HepG2 (cell line): ENCODE measurements at regions not wholly inside any gene's neighbourhood (a gene's known extent, or its start where the extent isn't known, plus 50 kb on each side); places are given as distances from the start of the nearest gene placed in this dataset.

Source experiments
- AGO1 ChIP-seq: fragments of 200-400 bp; formaldehyde crosslinking; IDR thresholded peaks from 2 replicates; pipeline ENCODE4 v1.6.1; 2017; ENCODE audit warnings: mild to moderate bottlenecking, low read depth, low read length, moderate library complexity; ENCODE audit not compliant: poor library complexity, severe bottlenecking
- BCL6 ChIP-seq: IDR thresholded peaks from 2 replicates; pipeline ENCODE4 v1.6.1; 2016; ENCODE audit warnings: missing genetic modification reagents, missing compliant biosample characterization
- CBX5 ChIP-seq: sonication (generic); formaldehyde crosslinking; IDR thresholded peaks from 2 replicates; pipeline ENCODE4 v1.4.0; 2020; ENCODE audit warnings: missing genetic modification reagents, borderline replicate concordance
- EED ChIP-seq: sonication (generic); formaldehyde crosslinking; IDR thresholded peaks from 2 replicates; pipeline ENCODE4 v1.5.0; 2020; ENCODE audit warnings: mild to moderate bottlenecking, missing genetic modification reagents
- FOXK1 ChIP-seq: sonication (generic); formaldehyde crosslinking; IDR thresholded peaks from 2 replicates; pipeline ENCODE4 v1.4.0; 2020; ENCODE audit warnings: low read depth, missing genetic modification reagents, borderline replicate concordance
- FOXO1 ChIP-seq: sonication (generic); formaldehyde crosslinking; IDR thresholded peaks from 2 replicates; pipeline ENCODE4 v1.4.0; 2020; ENCODE audit warnings: missing genetic modification reagents
- FOXP4 ChIP-seq: sonication (generic); formaldehyde crosslinking; IDR thresholded peaks from 2 replicates; pipeline ENCODE4 v1.4.0; 2020; ENCODE audit warnings: missing genetic modification reagents
- HNF4G ChIP-seq, 2 experiments: sonication (generic) in 1 of 2; formaldehyde crosslinking in 1 of 2; IDR thresholded peaks; 2 replicates each; pipeline versions ENCODE4 v1.4.0 to v1.6.1; 2011 to 2020; ENCODE audit warnings: borderline replicate concordance in 2 of 2, low read depth in 2 of 2, mild to moderate bottlenecking in 2 of 2, low read length in 1 of 2, missing genetic modification reagents in 1 of 2, moderate library complexity in 1 of 2
- HOXA3 ChIP-seq: sonication (generic); formaldehyde crosslinking; IDR thresholded peaks from 2 replicates; pipeline ENCODE4 v1.5.0; 2020; ENCODE audit warnings: missing genetic modification reagents
- HOXA7 ChIP-seq: sonication (generic); formaldehyde crosslinking; IDR thresholded peaks from 2 replicates; pipeline ENCODE4 v1.8.1; 2022; ENCODE audit warnings: mild to moderate bottlenecking, missing genetic modification reagents, moderate library complexity
- HOXA9 ChIP-seq: sonication (generic); formaldehyde crosslinking; IDR thresholded peaks from 2 replicates; pipeline ENCODE4 v1.8.1; 2022; ENCODE audit warnings: missing genetic modification reagents, mild to moderate bottlenecking, moderate library complexity, borderline replicate concordance
- KDM6A ChIP-seq: IDR thresholded peaks from 2 replicates; pipeline ENCODE4 v1.6.1; 2016; ENCODE audit warnings: low read depth
- PCBP2 ChIP-seq: fragments of 200-400 bp; formaldehyde crosslinking; optimal IDR thresholded peaks from 2 replicates; pipeline ENCODE3; 2018; ENCODE audit warnings: low read length, low read depth; ENCODE audit not compliant: poor library complexity, severe bottlenecking
- PITX1 ChIP-seq: sonication (generic); formaldehyde crosslinking; IDR thresholded peaks from 2 replicates; pipeline ENCODE4 v1.5.1; 2020; ENCODE audit warnings: mild to moderate bottlenecking, missing genetic modification reagents
- PPARG ChIP-seq: conservative IDR thresholded peaks from 2 replicates; pipeline ENCODE4 v1.6.1; 2016; ENCODE audit warnings: missing biosample characterization, missing genetic modification reagents
- RXRB ChIP-seq: IDR thresholded peaks from 2 replicates; pipeline ENCODE4 v1.6.1; 2016; ENCODE audit warnings: borderline replicate concordance, missing genetic modification reagents, missing compliant biosample characterization
- SALL1 ChIP-seq: sonication (generic); formaldehyde crosslinking; IDR thresholded peaks from 2 replicates; pipeline ENCODE4 v1.8.0; 2022; ENCODE audit warnings: mild to moderate bottlenecking, missing genetic modification reagents
- SKI ChIP-seq: fragments of 450-650 bp; IDR thresholded peaks from one replicate; pipeline ENCODE4 v1.6.1; 2018; ENCODE audit warnings: mild to moderate bottlenecking; ENCODE audit not compliant: partially characterized antibody
- SOX13 ChIP-seq, 3 experiments: fragments of 450-650 bp in 1 of 3; sonication (generic) in 1 of 3; formaldehyde crosslinking in 1 of 3; IDR thresholded peaks in 2 of 3; conservative IDR thresholded peaks in 1 of 3; 2 replicates each; pipeline versions ENCODE4 v1.5.0 to v1.6.1; 2016 to 2020; ENCODE audit warnings: antibody characterized with exemption in 1 of 3, mild to moderate bottlenecking in 1 of 3, missing compliant biosample characterization in 1 of 3, missing genetic modification reagents in 1 of 3, moderate library complexity in 1 of 3
- UBTF ChIP-seq: sonication (generic); formaldehyde crosslinking; IDR thresholded peaks from 2 replicates; pipeline ENCODE4 v1.4.0; 2020; ENCODE audit warnings: mild to moderate bottlenecking, missing genetic modification reagents
- ZNF264 ChIP-seq: sonication (generic); formaldehyde crosslinking; IDR thresholded peaks from 2 replicates; pipeline ENCODE4 v1.4.0; 2020; ENCODE audit warnings: missing genetic modification reagents
- ZNF292 ChIP-seq: sonication (generic); formaldehyde crosslinking; IDR thresholded peaks from 2 replicates; pipeline ENCODE4 v1.8.1; 2022; ENCODE audit warnings: mild to moderate bottlenecking, low read depth, missing genetic modification reagents, borderline replicate concordance
- ZNF619 ChIP-seq: sonication (generic); formaldehyde crosslinking; IDR thresholded peaks from 2 replicates; pipeline ENCODE4 v1.4.0; 2020; ENCODE audit warnings: mild to moderate bottlenecking, missing genetic modification reagents
- ZNF746 ChIP-seq: sonication (generic); formaldehyde crosslinking; IDR thresholded peaks from 2 replicates; pipeline ENCODE4 v1.8.0; 2022; ENCODE audit warnings: mild to moderate bottlenecking, missing genetic modification reagents
- ZNF749 ChIP-seq: sonication (generic); formaldehyde crosslinking; IDR thresholded peaks from 2 replicates; pipeline ENCODE4 v1.8.0; 2022; ENCODE audit warnings: mild to moderate bottlenecking, missing genetic modification reagents, moderate library complexity, borderline replicate concordance

GRCh38 chr15:73806698-73807483 is 53.7 kb upstream of the INSYN1 start (continued):
- peak; percentile 46; the same call in 1 of the 2 replicates for TF ChIP-seq UBTF (CRISPR knock-in tag)
- TF ChIP-seq PCBP2 = no peak
- TF ChIP-seq SALL1 (CRISPR knock-in tag) = peak; percentile 53; the same call in 1 of the 2 replicates
- TF ChIP-seq FOXP4 (CRISPR knock-in tag) = peak; percentile 60
- no peak for TF ChIP-seq ZNF749 (CRISPR knock-in tag)
- TF ChIP-seq HOXA3 (CRISPR knock-in tag) = peak; percentile 43; the same call in 1 of the 2 replicates
- TF ChIP-seq ZNF264 = peak; percentile 61; the same call in 1 of the 2 replicates
- TF ChIP-seq CBX5 (CRISPR knock-in tag) = no peak
- TF ChIP-seq KDM6A (CRISPR knock-in tag) = peak; percentile 63; the same call in 1 of the 2 replicates
- TF ChIP-seq ZNF619 = 0 out of 2 replicates have a peak, but pooled peaks have one; percentile 24
- no peak for TF ChIP-seq AGO1
- TF ChIP-seq SKI = peak; percentile 41
- peak; percentile 50; the same call in 1 of the 2 replicates for TF ChIP-seq ZNF746 (CRISPR knock-in tag)
- peak; percentile 68 for TF ChIP-seq BCL6 (CRISPR knock-in tag)
- TF ChIP-seq ZNF292 (CRISPR knock-in tag) = peak; percentile 72; the same call in 1 of the 2 replicates
- TF ChIP-seq HOXA7 (CRISPR knock-in tag) = no peak
- TF ChIP-seq SOX13 (IDR thresholded peaks at IDR 0.05) = peak; percentile 51; the same call in 1 of the 2 replicates
- TF ChIP-seq SOX13 (CRISPR knock-in tag; conservative IDR thresholded peaks at IDR 0.05 in 1 of 2, IDR thresholded peaks at IDR 0.05 in 1 of 2) = peak in 1 of 2 experiments; percentile 86; a peak in 2 of 4 replicates
- TF ChIP-seq FOXK1 (CRISPR knock-in tag) = 0 out of 2 replicates have a peak, but pooled peaks have one; percentile 23
- TF ChIP-seq PPARG = peak; percentile 50; the same call in 1 of the 2 replicates
- TF ChIP-seq HNF4G (IDR thresholded peaks at IDR 0.05; ENCODE audit: borderline replicate concordance, low read depth, low read length) = peak; percentile 77
- peak; percentile 83; the same call in 1 of the 2 replicates for TF ChIP-seq HNF4G (CRISPR knock-in tag; IDR thresholded peaks at IDR 0.05; ENCODE audit: borderline replicate concordance, low read depth)
- peak; percentile 72; the same call in 1 of the 2 replicates for TF ChIP-seq FOXO1 (CRISPR knock-in tag)
- TF ChIP-seq PITX1 (CRISPR knock-in tag) = no peak; the same call in 1 of the 2 replicates
- peak; percentile 68; the same call in 1 of the 2 replicates for TF ChIP-seq RXRB (CRISPR knock-in tag)
- no peak for TF ChIP-seq HOXA9 (CRISPR knock-in tag)
- TF ChIP-seq EED = no peak
